ENCODE measurements at regions not wholly inside any gene's neighbourhood (a gene's known extent, or its start where the extent isn't known, plus 50 kb on each side); places are given as distances from the start of the nearest gene placed in this dataset.
A peak's percentile ranks its signal among the peaks of the same experiment; 100 is the strongest.

- BruUV-seq (replicated peaks) = no TSS peak
- TF ChIP-seq CTCF (conservative IDR thresholded peaks at IDR 0.05; ENCODE audit: low read depth, low read length) = no peak
- no peak for TF ChIP-seq EZH2 (IDR thresholded peaks at IDR 0.05; ENCODE audit: low read length, unreplicated experiment)
- no peak for TF ChIP-seq EZH2phosphoT487 (IDR thresholded peaks at IDR 0.05; ENCODE audit: borderline replicate concordance, low read length)
- ChIA-PET CTCF (no interaction called here), POLR2A (ENCODE audit: unreplicated experiment) (no interaction called here)
- Histone ChIP-seq H3K9me2 (replicated peaks; ENCODE audit: low read length) (no peaks in the 10 kb centered on the region), H3K27ac (ENCODE audit: low read length) (no peak overlapping the region), H3K4me1 (ENCODE audit: insufficient read depth, low read length) (no peaks in the 10 kb centered on the region), H3K9ac (ENCODE audit: low read length) (no peak overlapping the region), H4K20me1 (ENCODE audit: low read length) (no peaks in the 10 kb centered on the region), H3F3A (ENCODE audit: low read length, unreplicated experiment) (no peaks in the 10 kb centered on the region), H2AFZ (ENCODE audit: low read length) (no peak overlapping the region), H3K27me3 (ENCODE audit: low read length) (peaks cover 6% of the 10 kb centered on the region; the same call in 1 of the 2 replicates), H3K36me3 (ENCODE audit: low read depth, low read length) (no peaks in the 10 kb centered on the region), H3K4me2 (ENCODE audit: low read length) (no peak overlapping the region), H3K79me2 (ENCODE audit: low read length) (no peaks in the 10 kb centered on the region), H3K9me3 (ENCODE audit: low read length) (no peaks in the 10 kb centered on the region), H3K4me3 (ENCODE audit: low read length) (no peak overlapping the region)
- DNase-seq (peak; percentile 15), ATAC-seq (peak; percentile 49)
- intact Hi-C loops (cut with micrococcal nuclease) = no loop called here
Measured at GRCh38 chr3:76561494-76562236, 478.2 kb upstream of the ROBO2 start.

- TF ChIP-seq EZH2phosphoT487 (IDR thresholded peaks at IDR 0.05; ENCODE audit: borderline replicate concordance, low read length) (no peak), EZH2 (IDR thresholded peaks at IDR 0.05; ENCODE audit: low read length, unreplicated experiment) (no peak)
- Histone ChIP-seq H3K9me3 (ENCODE audit: low read length) (no peaks in the 10 kb centered on the region), H3K27me3 (ENCODE audit: low read length) (no peaks in the 10 kb centered on the region), H3K9me2 (replicated peaks; ENCODE audit: low read length) (no peaks in the 10 kb centered on the region; the same call in 1 of the 2 replicates), H3K4me2 (ENCODE audit: low read length) (no peak overlapping the region), H3K36me3 (ENCODE audit: low read depth, low read length) (no peaks in the 10 kb centered on the region), H3K9ac (ENCODE audit: low read length) (no peak overlapping the region), H3K79me2 (ENCODE audit: low read length) (no peaks in the 10 kb centered on the region), H3K27ac (ENCODE audit: low read length) (no peak overlapping the region), H3F3A (ENCODE audit: low read length, unreplicated experiment) (no peaks in the 10 kb centered on the region), H4K20me1 (ENCODE audit: low read length) (no peaks in the 10 kb centered on the region), H3K4me3 (ENCODE audit: low read length) (no peak overlapping the region), H2AFZ (ENCODE audit: low read length) (no peak overlapping the region), H3K4me1 (ENCODE audit: insufficient read depth, low read length) (no peaks in the 10 kb centered on the region)
- no peak for DNase-seq
- ATAC-seq = no peak
- intact Hi-C loops (cut with micrococcal nuclease) = no loop called here
- CTCF ChIA-PET = no interaction called here
- POLR2A ChIA-PET (ENCODE audit: unreplicated experiment) = no interaction called here
- BruUV-seq (replicated peaks) = no TSS peak
Measured at GRCh38 chr3:76565496-76566210, 474.2 kb upstream of the ROBO2 start.

- ATAC-seq (no peak), DNase-seq (no peak)
- H3K9me3 ChIP-seq (ENCODE audit: low read length) = no peaks in the 10 kb centered on the region
- no peak overlapping the region for H3K27ac ChIP-seq (ENCODE audit: low read length)
- TF ChIP-seq EZH2 (IDR thresholded peaks at IDR 0.05; ENCODE audit: low read length, unreplicated experiment) (no peak), CTCF (conservative IDR thresholded peaks at IDR 0.05; ENCODE audit: low read depth, low read length) (no peak)
- no peaks in the 10 kb centered on the region for H3F3A ChIP-seq (ENCODE audit: low read length, unreplicated experiment)
- no peaks in the 10 kb centered on the region for H4K20me1 ChIP-seq (ENCODE audit: low read length)
- POLR2A ChIA-PET (ENCODE audit: unreplicated experiment) = no interaction called here
- H3K9me2 ChIP-seq (replicated peaks; ENCODE audit: low read length) = no peaks in the 10 kb centered on the region; the same call in 1 of the 2 replicates
- H3K4me1 ChIP-seq (ENCODE audit: insufficient read depth, low read length) = no peaks in the 10 kb centered on the region
- no peaks in the 10 kb centered on the region for H3K36me3 ChIP-seq (ENCODE audit: low read depth, low read length)
- no peak overlapping the region for H2AFZ ChIP-seq (ENCODE audit: low read length)
- no peak overlapping the region for H3K4me2 ChIP-seq (ENCODE audit: low read length)
- H3K9ac ChIP-seq (ENCODE audit: low read length) = no peak overlapping the region
- intact Hi-C loops (cut with micrococcal nuclease) = no loop called here
- no peak overlapping the region for H3K4me3 ChIP-seq (ENCODE audit: low read length)
- CTCF ChIA-PET = no interaction called here
- no peaks in the 10 kb centered on the region for H3K79me2 ChIP-seq (ENCODE audit: low read length)
- H3K27me3 ChIP-seq (ENCODE audit: low read length) = no peaks in the 10 kb centered on the region
- no TSS peak for BruUV-seq (replicated peaks)
Measured at GRCh38 chr3:76566211-76566534, 473.7 kb upstream of the ROBO2 start.
